Activated CD4-positive, CD25-positive, alpha-beta regulatory T cell (primary cell): ENCODE measurements at regions not wholly inside any gene's neighbourhood (a gene's known extent, or its start where the extent isn't known, plus 50 kb on each side); places are given as distances from the start of the nearest gene placed in this dataset.
"Not testable (repeated sequence)": the region's sequence is repeated elsewhere in the genome, so short reads cannot be mapped to it uniquely, and the experiment has no call there.

Source experiments
- DNase-seq, 4 experiments: peaks; one replicate each; lab custom pipeline; 2025; lab: John Stamatoyannopoulos, UW

DNA sequence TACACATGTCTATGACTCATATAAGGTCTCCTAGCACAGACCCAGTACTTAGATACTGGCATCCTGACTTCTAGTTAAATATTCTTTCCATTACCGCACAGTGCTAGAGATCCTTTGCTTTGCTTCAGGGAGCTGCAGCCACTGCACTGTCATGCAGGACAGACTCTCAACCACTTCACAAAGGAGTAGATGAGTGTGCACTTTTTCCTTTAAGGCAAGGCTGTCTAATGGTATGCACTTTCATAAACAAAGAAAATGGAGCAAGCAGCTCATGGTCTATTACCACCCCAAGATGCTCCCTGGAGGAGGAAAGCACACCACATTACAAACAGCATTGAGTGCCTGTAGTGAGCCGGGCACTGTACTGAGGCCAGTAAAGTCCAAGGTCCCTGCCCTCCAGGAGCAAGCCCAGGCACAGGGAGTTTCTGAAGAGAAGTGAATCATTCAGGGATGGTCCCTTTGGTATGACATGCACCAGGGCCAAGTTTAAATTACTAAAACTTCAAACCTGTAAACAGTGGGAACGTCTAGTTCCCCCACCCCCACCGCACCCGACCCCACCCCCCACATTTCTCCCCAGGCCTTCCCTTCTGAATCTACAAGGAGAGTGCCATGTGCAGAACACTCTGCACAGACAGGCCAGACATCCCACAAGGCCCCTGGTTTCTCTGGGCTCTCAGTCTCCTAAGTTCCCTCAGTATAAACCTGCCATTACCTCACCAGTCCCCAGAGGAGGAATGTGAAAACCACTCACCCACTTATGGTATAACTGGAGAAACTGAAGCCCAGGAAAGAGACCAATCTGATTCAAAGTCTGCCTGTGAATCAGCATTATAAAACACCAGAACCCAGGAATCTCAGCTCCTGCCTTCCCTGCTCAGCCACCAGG lies 107.8 kb upstream of the BCL6 start:
- DNase-seq = no peak

DNA sequence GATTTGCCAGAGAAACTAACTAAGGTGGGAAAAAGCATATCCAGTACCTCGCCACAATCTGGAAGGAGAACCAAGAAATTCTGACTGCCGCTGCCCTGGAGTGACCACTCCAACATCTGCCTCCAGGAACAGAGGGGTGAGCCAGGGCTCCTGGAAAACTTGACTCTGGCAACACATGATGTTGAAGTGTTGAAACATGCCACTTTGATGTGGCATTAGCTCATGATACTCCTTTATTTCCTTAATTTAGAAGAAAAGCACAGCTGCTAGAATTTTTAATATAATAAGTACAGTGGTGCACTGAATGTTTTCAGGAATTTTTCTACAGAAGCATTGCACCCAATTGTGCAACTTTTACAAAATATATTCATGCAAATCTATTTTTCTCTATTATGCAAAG lies 109.9 kb upstream of the BCL6 start:
- no peak for DNase-seq

DNA sequence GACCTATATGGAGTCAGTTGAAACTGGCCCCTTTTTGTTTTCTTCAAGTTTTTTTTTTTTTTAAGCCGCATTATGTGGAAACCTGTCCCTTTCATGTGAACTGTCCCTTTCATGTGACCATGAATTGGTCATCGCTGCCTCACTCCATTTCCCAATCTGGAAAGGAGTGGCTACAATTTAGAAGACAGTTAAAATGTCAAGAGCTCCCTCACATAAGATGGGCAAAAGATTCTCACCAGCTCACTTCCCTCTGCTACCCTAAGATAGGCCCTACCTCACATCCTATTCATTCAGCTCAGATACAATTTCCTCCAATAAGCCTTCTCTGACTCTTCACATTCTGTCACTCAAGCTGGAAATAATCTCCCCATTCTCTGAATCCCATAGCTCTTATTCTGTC lies 111.3 kb upstream of the BCL6 start:
- DNase-seq = no peak

DNA sequence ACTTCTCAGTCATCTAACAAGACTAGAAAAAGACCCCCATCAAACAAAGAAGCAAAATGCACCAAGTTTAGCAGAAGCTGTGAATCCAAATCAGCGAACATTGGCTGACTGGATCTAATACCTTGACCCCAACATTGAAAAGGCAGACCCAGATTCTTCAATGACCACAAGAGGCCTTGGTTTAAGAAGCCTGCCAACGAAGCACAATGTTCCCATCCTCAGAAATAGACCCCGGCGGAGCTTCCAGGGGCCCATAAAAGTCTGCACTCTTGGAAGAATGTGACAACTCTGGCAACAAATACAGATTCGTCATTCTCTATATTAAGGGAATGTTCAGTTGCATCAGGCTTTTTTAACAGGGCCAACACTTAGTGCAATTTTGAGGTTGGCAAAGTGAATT lies 112.8 kb upstream of the BCL6 start:
- DNase-seq = no peak

DNA sequence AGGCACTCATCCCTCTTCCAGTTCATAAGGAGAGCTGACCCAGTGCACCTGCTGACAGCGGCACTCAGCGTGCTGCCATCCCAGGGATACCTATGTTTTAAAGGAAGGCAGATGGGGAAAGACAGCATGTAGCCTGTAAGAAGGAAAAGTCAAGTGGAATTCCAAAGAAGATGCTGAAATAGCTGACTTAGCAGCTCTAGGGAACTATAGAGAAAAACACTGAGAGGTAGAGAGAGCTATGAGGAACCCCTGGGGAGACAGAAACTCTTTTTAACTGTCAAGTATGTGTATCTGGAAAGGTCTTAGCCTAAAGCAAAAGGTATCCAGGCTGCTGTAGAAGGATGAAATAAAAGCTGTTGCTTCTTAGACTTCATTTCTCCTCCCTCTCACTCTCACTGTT lies 113.4 kb upstream of the BCL6 start:
- DNase-seq = no peak

DNA sequence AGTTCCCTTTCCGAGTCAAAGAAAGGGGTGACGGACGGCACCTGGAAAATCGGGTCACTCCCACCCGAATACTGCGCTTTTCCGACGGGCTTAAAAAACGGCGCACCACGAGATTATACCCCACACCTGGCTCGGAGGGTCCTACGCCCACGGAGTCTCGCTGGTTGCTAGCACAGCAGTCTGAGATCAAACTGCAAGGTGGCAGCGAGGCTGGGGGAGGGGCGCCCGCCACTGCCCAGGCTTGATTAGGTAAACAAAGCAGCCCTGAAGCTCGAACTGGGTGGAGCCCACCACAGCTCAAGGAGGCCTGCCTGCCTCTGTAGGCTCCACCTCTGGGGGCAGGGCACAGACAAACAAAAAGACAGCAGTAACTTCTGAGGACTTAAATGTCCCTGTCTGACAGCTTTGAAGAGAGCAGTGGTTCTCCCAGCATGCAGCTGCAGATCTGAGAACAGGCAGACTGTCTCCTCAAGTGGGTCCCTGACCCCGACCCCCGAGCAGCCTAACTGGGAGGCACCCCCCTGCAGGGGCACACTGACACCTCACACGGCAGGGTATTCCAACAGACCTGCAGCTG lies 117.5 kb upstream of the BCL6 start:
- DNase-seq = not testable (repeated sequence)

DNA sequence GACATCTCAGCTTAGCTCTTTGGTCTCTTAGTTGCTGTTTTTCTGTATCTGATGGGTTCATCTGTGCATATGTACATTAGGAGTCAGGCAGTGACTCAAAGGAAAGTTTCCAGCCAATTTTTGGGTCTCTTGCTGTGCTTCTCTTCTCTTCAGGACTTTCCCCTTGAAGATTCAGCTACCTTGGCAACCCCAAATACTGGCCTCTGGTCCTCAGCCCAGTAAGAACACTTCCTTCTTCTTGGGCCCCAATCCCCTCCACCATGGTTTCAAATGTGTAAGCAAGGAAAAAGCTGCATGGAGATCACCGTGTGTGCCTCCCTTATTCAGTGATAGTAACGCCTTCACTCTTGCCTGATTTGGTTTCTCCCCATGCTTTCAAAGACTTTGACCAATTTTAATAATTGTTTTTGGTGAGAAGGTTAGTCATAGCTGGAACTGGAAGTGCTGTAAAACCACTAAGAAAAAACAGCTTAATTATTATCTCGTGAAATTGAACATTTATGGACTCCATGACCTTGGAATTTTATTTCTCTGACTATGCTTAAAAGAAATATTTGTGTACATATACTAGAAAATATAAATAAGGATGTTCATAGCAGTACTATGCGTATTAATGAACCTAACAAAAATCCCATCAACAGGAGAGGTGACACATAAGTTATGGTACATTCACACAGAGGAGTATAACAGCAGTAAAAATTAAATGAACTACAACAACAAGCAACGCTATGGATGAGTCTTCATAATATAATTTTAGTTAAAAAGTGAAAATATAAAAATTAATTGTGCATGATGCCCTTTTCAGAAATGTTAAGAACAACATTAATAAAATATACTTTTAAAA lies 125.3 kb upstream of the BCL6 start:
- DNase-seq = no peak

DNA sequence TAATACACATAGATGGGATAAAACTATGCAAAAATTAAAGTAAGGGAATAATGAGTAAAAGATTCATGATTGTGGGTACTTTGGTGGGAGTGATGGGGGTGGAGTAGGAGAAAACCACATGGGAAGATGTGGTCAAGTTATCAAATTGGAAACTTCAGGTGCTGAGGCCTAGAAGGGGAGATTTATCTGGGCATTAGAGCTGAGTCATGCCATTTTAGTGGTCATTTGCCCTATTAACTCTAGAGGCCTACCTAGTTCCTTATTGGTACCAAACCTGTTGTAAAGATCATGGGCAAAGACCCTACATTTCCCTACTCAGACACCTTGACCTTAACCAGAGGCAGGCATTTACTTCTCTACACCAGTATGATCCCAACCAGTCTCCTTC lies 125.9 kb upstream of the BCL6 start:
- DNase-seq = no peak

DNA sequence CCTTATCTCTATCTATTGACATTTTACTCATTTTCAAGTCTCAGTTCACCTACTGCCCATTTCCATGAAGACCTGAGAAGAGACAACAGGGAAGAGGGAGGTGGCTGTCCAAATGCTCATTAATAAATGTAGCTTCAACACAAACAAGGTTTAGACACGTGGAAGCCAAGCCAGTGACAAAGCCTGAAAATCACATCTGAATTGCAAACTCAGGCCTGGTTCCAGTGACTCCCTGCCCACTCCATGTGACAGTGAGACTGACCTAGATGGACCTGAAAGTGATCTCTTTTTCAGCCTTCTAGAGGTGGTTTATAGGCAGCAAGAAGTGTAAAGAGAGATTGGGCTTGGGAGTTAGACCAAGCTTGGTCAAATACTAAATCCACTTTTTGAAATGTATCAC lies 126.6 kb upstream of the BCL6 start:
- no peak for DNase-seq

DNA sequence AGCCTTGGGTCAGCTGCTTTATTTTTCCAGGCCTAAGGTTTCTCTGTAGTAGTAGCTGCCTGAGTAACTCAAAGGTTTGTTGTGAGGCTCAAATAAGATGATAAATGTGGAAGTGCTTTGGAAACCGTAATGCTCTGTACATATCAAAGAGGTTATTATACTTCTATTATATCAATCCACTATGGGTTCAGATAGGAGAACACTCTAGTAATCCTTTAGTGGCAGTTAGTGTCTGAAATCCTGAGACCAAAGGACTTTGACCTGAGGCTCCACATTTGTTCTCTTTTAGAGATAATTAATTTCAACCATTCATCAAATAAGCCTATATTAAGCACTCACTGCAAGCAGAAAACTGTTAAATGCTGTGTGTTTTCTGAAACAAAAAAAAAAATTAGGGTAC lies 128.6 kb upstream of the BCL6 start:
- no peak for DNase-seq

DNA sequence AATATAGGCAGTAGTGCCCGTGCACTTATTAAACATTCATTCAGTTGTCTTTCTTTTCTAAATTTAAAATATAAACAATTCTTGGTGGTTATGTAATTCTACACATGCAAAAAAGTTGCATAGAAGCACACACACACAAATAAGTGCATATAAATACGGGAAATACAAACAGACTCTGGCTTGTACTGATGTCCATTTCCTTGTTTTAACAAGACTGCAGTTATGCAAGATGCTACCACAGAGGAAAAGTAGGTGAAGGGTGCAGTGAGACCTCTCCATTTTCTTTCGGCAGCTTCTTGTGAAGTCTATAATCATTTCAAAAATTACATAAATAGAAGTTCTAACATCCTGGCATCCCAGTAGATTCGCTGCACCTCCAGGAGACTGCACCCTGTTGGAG lies 130.6 kb upstream of the BCL6 start:
- no peak for DNase-seq

DNA sequence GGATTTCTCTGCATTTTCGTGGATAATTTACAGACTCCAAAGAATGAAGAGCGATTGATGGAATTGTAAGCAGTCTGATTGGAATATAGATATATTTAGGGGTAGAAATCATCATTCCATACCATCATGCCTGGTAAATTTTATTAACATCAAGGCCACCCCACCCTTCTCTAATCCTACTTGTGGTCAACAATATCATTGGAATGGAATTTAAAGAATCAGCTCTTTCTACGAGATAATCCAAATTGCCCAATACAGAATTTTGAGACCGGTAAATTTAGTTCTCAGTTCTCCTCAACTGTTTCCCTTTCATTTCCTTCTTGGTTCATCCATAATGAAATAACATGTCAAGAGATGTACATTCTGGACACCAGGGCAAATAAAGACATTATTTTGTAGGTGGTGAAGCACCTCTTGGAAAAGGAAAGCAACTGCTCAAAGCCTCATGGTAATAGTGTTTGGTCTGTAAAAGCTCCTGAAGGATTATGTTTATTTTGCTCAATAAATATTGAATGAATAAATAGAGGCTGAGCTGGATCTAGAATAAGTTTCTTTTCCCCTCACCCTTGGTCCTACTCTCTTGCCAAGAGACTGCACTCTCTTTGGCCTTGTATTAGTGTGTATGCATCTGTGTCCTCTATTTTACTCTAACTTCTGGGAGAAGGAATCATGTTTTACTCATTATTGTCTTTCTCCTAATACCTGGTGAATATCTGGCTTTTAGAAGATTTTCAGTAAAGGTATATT lies 133.7 kb upstream of the BCL6 start:
- DNase-seq = no peak

DNA sequence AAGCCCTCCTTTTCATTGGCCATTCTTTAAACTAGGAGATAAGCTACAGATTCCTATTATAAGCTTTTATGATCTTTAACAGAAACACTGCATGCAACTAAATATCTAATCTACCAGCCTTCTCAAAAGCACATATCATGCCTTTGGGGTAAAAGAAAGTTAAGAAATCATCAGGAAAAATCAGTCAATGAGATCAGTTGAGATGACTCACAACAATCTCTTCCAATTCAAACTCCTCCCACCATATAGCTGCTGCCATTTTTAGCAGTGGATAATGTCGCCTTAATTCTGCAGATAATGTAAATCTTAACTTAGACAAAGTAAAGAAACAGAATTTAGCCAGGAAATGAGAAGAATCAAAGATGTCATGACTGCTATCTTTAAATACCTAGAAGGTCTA lies 135.2 kb upstream of the BCL6 start:
- no peak for DNase-seq

DNA sequence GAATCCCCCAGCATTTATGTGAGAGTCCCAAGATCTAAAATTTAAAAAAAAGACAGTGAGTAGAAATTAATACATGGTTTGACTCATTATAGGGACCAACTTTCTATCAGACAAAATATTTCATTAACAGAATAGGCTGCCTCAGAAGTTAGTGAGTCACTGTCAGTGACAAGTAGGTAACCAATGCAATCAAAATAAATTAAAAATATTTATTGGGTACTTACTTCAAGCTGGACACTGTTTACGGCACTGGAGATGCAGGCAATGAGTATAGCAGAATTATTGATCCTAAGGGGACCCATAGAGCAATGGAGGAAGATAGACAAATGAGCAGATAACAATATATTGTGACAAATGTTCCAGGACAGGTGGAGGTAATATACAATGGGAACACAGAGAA lies 135.6 kb upstream of the BCL6 start:
- DNase-seq = no peak

DNA sequence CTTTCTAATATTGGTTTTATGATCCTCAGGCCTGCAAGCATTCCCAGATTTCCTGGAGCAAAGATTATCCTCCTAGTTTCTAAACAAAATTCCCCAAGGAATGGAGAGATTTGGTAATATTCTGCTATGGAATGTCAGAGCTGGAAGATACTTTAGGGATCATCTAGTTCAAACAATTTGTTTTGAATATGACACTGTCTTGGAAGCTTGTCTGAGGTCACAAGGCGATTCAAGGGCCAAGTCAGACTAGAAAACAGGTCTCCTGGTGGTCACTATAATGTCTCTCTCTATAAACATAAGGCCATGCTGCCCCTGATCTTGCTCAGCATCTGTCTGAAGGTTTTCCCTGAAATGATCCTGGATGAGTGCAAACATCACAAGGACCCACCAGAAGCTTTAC lies 143.4 kb upstream of the BCL6 start:
- DNase-seq = no peak

DNA sequence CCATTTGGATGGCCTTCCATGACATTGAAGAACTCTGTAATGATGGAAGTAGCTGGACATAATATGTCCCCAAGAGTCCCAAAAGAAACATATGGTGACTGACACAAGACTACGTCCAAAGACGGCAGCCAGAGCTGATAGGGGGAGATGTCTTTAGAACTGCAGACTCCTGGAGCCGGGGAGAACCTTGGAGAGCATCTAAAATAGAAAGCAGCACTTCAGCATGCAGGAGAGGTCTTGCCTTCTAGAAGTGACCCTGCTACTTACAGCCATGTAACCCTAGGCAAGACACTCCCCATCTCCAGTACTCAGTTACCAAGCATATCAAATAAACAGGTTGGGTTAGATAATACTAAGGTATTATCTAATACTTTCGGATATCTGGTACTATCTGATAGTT lies 143.8 kb upstream of the BCL6 start:
- DNase-seq = no peak

DNA sequence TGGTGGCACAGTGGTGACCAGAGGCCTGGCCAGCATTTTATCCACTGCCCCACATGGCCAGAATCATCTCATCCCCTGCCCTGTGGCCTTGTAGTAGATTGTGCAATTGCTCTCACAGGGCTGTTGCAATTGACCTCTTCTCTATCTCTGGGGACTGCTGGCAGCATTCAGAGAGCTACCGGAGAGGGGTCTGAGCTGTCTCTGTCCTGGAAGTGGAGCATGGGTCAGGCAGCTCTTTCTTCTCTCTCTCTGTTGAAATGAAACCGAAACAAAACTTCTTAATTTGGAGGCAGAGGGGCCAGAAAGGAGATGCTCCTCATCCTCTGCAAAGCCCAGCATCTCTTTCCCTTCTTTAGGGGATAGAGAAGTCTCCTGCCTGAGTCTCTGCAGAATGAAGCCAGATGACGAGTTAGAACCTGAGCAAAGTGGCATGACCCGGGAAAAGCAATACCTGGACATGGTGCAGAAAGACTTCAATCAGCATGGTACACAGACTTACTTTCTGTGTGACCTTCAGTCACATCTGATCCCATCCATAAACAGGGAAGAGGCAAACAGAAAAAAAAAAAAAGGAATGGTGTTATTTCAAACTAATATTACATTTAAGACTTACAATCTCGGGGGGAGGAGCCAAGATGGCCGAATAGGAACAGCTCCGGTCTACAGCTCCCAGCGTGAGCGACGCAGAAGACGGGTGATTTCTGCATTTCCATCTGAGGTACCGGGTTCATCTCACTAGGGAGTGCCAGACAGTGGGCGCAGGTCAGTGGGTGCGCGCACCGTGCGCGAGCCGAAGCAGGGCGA lies 144.5 kb upstream of the BCL6 start:
- no peak for DNase-seq

DNA sequence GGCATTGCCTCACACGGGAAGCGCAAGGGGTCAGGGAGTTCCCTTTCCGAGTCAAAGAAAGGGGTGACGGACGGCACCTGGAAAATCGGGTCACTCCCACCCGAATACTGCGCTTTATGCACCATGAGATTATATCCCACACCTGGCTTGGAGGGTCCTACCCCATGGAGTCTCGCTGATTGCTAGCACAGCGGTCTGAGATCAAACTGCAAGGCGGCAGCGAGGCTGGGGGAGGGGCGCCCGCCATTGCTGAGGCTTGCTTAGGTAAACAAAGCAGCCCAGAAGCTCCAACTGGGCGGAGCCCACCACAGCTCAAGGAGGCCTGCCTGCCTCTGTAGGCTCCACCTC lies 145.1 kb upstream of the BCL6 start:
- DNase-seq = not testable (repeated sequence)

DNA sequence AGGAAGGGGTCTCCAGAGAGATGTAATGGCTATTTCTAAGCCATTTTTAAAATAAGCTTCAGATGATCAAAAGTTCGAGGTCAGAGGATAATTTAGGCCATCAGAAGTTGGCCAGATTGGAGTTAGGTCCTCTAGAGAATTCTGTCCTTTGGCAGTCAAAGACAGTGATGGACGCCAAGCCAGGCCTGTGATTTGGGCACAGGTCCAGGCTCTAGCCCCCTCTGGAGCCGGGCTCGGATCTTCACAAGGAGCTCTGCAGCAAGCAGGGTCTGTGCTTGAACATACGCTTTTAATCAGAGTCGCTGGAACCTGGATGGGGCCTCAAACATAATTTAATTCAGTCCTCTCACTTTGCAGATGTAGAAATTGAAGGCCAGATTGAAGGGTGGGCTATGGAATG lies 151.4 kb upstream of the BCL6 start:
- DNase-seq = no peak

DNA sequence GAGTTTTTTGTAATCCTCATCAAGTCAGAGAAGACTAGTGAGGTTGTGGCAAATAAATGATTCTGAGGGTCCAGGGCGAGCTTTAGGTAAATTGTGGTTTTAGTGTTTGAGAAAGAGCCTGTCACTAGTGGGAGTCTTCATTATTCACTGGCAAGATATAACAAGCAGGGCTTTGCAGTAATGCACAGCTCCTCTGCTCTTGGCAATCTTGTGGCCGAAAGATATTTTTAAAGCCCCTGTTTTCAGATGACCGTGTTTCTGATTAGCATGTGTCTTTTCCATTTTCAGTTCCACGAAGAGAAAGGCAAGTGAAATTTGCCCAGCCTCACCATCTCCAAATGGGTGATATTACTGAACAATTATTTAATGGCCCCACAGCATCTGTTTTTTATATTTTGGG lies 154.0 kb upstream of the BCL6 start:
- no peak for DNase-seq

DNA sequence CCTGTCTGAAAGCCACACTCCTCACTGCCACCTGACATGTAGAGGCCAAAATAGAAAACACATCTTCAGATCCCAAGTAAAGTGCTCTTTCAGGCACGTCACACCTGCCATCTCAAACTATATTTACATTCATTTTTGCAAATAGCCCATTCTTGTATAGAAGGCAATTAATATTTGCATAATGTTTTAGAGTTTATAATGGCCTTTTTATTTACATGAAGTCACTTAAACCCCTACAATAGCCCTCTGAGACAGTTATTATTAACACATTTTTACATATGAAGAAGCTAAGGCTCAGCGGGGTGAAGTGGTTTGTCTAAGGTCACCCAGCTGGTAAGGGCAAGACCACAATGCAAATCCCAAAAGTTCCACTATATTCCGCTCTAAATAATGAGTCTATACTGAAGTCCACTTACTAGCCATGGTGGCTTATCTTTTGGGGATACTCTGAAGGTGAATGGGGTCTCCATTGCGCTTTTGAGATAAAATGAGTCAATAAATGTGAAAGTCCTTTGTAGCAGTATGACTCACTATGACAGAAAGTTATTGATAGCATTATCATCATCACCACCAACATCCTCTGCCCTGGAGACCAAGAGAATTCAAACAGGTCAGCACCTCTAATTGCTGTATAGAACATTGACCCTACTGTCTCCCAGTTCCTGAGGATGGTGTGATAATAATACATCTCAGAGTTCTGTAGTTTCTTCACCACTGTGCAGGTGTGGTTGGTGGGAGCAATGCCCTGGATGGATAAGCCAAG lies 155.9 kb upstream of the BCL6 start:
- DNase-seq = no peak
